ENCODE measurements at regions not wholly inside any gene's neighbourhood (a gene's known extent, or its start where the extent isn't known, plus 50 kb on each side); places are given as distances from the start of the nearest gene placed in this dataset.

DNA sequence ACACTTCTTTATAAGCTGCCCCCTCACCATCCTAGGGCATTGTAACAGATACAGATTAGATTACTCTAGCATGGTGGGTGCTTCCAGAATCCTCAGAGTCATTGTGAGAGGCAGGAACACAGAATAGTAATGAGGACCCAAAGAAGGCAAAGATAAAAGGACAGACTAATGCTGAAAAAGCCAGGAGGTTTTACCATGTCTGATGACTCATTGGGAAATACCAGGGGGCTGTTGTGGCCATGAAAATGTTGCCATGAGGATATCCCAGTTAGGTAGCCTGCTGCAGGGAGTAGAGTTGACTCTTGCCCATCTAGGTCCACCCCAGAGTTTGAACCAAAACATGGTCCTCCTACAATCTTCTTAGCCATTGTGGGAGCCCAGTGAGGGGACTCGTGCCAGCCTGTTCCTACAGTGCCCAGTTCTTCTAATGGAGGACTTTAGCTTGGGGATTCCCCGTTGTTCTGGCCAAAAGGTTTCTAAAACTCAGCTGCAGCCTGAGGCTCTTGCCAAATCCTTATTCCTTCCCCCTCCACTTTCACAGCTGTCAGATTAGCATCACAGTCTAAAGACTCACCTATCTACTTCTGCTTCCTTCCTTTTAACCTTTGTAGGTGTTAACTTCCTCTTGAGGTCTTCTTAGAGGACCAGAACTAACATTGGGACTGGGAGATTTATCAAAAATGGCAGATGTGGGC, 586.0 kb upstream of the AADAT start:
- no peak overlapping the region for H3K4me3 ChIP-seq (ENCODE audit: low read depth, low read length)
- DNase-seq (ENCODE audit: low read depth, low spot score): peak; percentile 41
- in situ Hi-C loops (cut with HindIII; ENCODE audit: low sequenced_read_pairs): no loop called here
- TF ChIP-seq, protein P1, sequence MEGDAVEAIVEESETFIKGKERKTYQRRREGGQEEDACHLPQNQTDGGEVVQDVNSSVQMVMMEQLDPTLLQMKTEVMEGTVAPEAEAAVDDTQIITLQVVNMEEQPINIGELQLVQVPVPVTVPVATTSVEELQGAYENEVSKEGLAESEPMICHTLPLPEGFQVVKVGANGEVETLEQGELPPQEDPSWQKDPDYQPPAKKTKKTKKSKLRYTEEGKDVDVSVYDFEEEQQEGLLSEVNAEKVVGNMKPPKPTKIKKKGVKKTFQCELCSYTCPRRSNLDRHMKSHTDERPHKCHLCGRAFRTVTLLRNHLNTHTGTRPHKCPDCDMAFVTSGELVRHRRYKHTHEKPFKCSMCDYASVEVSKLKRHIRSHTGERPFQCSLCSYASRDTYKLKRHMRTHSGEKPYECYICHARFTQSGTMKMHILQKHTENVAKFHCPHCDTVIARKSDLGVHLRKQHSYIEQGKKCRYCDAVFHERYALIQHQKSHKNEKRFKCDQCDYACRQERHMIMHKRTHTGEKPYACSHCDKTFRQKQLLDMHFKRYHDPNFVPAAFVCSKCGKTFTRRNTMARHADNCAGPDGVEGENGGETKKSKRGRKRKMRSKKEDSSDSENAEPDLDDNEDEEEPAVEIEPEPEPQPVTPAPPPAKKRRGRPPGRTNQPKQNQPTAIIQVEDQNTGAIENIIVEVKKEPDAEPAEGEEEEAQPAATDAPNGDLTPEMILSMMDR (IDR thresholded peaks at IDR 0.05; ENCODE audit: low read depth, low read length): no peak

DNA sequence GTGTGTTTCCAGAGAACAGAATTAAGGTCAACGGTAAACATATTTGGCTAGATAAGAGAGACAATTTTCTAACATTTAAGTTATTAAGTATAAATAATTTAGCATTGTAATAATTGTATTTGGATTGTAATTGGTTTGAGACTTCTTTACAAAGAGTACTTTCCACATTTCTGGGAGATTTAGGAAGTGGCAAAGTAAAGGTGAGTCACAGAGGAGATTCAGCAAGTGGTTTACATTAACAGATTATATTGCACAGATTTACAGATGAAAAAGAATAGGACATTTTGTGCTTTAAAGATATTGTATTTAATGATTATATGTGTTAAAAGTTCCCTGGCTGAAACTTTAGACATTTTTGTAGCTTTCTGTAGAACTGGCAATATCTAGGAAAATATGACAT, 584.4 kb upstream of the AADAT start:
- no peak for DNase-seq (ENCODE audit: low read depth, low spot score)
- in situ Hi-C loops (cut with HindIII; ENCODE audit: low sequenced_read_pairs): no loop called here
- TF ChIP-seq, protein P1 (IDR thresholded peaks at IDR 0.05; ENCODE audit: low read depth, low read length): no peak
- no peak overlapping the region for H3K4me3 ChIP-seq (ENCODE audit: low read depth, low read length)

DNA sequence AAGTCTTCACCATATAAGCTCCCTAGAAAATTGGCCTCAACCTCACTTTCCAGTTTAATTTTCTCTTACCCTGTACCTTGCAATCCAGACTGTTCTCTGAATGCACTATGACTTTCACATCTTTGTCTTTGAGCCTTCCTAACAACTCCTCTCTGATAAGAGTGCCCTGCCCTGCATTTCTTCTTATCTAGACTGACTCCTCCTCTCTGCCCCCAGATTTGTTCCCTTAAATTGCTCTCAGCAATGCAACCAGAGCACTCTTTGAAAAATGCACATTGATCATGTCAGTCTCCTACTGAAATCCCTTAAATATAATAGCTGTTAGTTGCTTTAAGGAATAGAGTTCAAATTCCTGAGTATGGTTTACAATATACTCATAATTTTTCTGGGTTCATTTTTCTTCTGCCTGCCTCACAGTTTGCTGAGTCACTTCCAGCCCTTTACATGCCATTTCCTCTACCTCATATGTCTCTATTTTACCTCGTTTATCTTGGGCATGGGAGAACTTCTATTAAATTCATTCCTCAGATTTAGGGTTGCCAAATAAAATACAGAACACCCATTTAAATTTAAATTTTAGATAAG, 582.7 kb upstream of the AADAT start:
- TF ChIP-seq, protein P1 (IDR thresholded peaks at IDR 0.05; ENCODE audit: low read depth, low read length): no peak
- no peak overlapping the region for H3K4me3 ChIP-seq (ENCODE audit: low read depth, low read length)
- in situ Hi-C loops (cut with HindIII; ENCODE audit: low sequenced_read_pairs): no loop called here
- DNase-seq (ENCODE audit: low read depth, low spot score): peak; percentile 53

DNA sequence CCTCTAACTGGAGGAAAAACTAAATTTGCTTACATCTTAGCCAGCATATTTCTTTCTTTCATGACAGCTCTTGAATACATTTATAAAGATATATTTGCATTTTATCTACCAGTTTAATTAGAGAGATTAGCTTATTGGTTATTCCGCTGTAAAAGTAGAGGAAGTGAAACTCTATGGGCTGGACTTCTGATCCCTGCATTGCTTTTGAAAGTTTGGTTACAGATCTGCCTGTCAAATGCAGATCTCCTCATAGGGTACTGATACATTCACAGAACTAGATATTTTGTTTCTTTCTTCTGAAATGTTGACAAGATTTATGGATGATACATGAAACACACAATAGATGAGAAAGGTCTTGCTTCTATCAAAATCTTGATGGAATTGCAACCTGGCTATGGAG, 581.4 kb upstream of the AADAT start:
- in situ Hi-C loops (cut with HindIII; ENCODE audit: low sequenced_read_pairs): no loop called here
- DNase-seq (ENCODE audit: low read depth, low spot score): no peak
- TF ChIP-seq, protein P1 (IDR thresholded peaks at IDR 0.05; ENCODE audit: low read depth, low read length): no peak
- H3K4me3 ChIP-seq (ENCODE audit: low read depth, low read length): no peak overlapping the region

DNA sequence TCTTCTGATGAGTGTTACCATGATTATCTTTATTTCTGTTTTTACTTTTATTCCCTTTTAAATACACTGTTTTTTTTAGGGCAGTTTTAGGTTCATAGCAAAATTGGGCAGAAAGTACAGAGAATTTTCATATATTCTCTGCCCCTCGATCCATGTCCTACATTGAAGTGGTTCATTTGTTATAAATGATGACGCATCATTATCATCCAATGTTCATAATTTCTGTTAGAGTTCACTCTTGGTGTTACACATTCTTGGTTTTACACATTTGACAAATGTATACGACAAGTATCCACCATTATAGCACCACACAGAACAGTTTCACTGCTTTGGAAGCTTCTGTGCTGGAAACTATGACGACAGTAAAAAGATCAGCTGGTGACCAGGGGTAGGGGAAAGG, 578.1 kb upstream of the AADAT start:
- no peak overlapping the region for H3K4me3 ChIP-seq (ENCODE audit: low read depth, low read length)
- in situ Hi-C loops (cut with HindIII; ENCODE audit: low sequenced_read_pairs): no loop called here
- TF ChIP-seq, protein P1 (IDR thresholded peaks at IDR 0.05; ENCODE audit: low read depth, low read length): no peak
- DNase-seq (ENCODE audit: low read depth, low spot score): no peak

DNA sequence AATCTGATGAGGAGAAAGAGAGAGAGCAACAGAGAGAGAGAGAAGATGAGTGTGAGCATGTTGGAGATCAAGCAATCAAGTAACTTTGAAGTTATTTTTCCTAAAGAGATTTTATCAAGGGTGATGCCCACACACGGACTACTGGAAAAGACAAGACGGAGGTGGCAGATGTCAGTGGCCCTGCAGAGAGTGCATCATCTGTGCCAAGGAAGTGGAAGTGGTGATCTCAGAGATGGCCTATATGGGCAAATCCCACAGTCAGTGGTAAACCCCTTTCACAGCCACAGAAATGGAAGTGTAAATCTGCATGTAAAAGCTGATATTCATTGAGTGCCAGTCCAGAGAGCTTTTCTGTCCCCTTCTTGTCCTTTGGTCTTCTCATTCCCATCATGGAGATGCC, 577.2 kb upstream of the AADAT start:
- in situ Hi-C loops (cut with HindIII; ENCODE audit: low sequenced_read_pairs): no loop called here
- H3K4me3 ChIP-seq (ENCODE audit: low read depth, low read length): no peak overlapping the region

More for the DNA sequence above, 577.2 kb upstream of the AADAT start:
- DNase-seq (ENCODE audit: low read depth, low spot score): no peak
- TF ChIP-seq, protein P1 (IDR thresholded peaks at IDR 0.05; ENCODE audit: low read depth, low read length): no peak

All from astrocyte of the spinal cord (primary cell).